HG02571 (cell line): ENCODE measurements at regions not wholly inside any gene's neighbourhood (a gene's known extent, or its start where the extent isn't known, plus 50 kb on each side); places are given as distances from the start of the nearest gene placed in this dataset.

Experiments
- ATAC-seq: cut with Tn5 transposase; IDR thresholded peaks from one replicate; pipeline ENCODE4 v1.9.1; 2021; ENCODE audit warnings: mild to moderate bottlenecking, moderate library complexity; ENCODE audit not compliant: unreplicated experiment

GRCh38 chr6:121967631-121968030 lies 431.8 kb upstream of the HSF2 start:
- ATAC-seq = no peak

GRCh38 chr6:121971931-121972335 lies 427.5 kb upstream of the HSF2 start:
- ATAC-seq = no peak

- no peak for ATAC-seq
Observed at GRCh38 chr6:121984956-121985355, 414.5 kb upstream of the HSF2 start.

GRCh38 chr6:121993362-121993761 lies 406.1 kb upstream of the HSF2 start:
- no peak for ATAC-seq

GRCh38 chr6:121994919-121995318 lies 404.5 kb upstream of the HSF2 start:
- ATAC-seq = no peak

GRCh38 chr6:121998631-121999030 lies 400.8 kb upstream of the HSF2 start:
- no peak for ATAC-seq

GRCh38 chr6:121999456-122000065 lies 399.9 kb upstream of the HSF2 start:
- no peak for ATAC-seq

GRCh38 chr6:122005661-122006060 lies 393.8 kb upstream of the HSF2 start:
- ATAC-seq = no peak

- ATAC-seq = no peak
Observed at GRCh38 chr6:122007339-122007738, 392.1 kb upstream of the HSF2 start.

- ATAC-seq = no peak
Observed at GRCh38 chr6:122008101-122008999, 391.1 kb upstream of the HSF2 start.

- no peak for ATAC-seq
Observed at GRCh38 chr6:122009000-122009350, 390.5 kb upstream of the HSF2 start.

GRCh38 chr6:122012578-122012977 lies 386.9 kb upstream of the HSF2 start:
- ATAC-seq = no peak

- ATAC-seq = no peak
Observed at GRCh38 chr6:122014961-122015360, 384.5 kb upstream of the HSF2 start.

GRCh38 chr6:122020588-122021264 lies 378.7 kb upstream of the HSF2 start:
- peak; percentile 98 for ATAC-seq

- no peak for ATAC-seq
Observed at GRCh38 chr6:122025104-122025503, 374.3 kb upstream of the HSF2 start.

- no peak for ATAC-seq
Observed at GRCh38 chr6:122026582-122027369, 372.7 kb upstream of the HSF2 start.

- ATAC-seq = no peak
Observed at GRCh38 chr6:122028933-122029522, 370.4 kb upstream of the HSF2 start.

GRCh38 chr6:122033564-122034181 lies 365.8 kb upstream of the HSF2 start:
- peak; percentile 93 for ATAC-seq

GRCh38 chr6:122035173-122035572 lies 364.3 kb upstream of the HSF2 start:
- ATAC-seq = no peak

GRCh38 chr6:122040261-122040660 lies 359.2 kb upstream of the HSF2 start:
- ATAC-seq = no peak
